ENCODE measurements at regions not wholly inside any gene's neighbourhood (a gene's known extent, or its start where the extent isn't known, plus 50 kb on each side); places are given as distances from the start of the nearest gene placed in this dataset.

DNA sequence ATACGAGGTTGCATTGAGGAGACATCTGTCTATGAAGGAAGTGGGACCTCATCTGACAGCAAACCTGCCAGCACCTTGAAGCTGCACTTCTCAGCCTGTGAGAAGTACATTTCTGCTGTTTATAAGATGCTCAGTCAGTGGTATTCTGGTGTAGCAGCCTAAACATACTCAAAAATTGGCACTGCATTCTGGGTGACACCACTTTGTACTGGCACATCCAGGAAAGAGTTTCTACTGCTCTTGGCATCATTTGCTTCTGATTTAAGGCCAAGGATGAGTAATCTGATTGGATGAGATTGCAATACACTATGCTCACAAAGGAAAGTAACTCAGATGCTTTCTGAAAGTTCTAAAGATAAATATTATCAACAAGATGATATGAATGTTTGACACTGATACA, 275.4 kb upstream of the TFAP2D start:
- Mint-ChIP-seq H3K36me3 (ENCODE audit: low read depth, unreplicated experiment) (no peaks in the 10 kb centered on the region), H3K9me3 (ENCODE audit: unreplicated experiment) (no peaks in the 10 kb centered on the region), H3K27ac (ENCODE audit: unreplicated experiment) (no peak overlapping the region), H3K4me1 (ENCODE audit: unreplicated experiment) (no peaks in the 10 kb centered on the region), H3K4me3 (ENCODE audit: unreplicated experiment) (no peak overlapping the region), H3K27me3 (ENCODE audit: unreplicated experiment) (no peaks in the 10 kb centered on the region)
- TF ChIP-seq, protein P1, sequence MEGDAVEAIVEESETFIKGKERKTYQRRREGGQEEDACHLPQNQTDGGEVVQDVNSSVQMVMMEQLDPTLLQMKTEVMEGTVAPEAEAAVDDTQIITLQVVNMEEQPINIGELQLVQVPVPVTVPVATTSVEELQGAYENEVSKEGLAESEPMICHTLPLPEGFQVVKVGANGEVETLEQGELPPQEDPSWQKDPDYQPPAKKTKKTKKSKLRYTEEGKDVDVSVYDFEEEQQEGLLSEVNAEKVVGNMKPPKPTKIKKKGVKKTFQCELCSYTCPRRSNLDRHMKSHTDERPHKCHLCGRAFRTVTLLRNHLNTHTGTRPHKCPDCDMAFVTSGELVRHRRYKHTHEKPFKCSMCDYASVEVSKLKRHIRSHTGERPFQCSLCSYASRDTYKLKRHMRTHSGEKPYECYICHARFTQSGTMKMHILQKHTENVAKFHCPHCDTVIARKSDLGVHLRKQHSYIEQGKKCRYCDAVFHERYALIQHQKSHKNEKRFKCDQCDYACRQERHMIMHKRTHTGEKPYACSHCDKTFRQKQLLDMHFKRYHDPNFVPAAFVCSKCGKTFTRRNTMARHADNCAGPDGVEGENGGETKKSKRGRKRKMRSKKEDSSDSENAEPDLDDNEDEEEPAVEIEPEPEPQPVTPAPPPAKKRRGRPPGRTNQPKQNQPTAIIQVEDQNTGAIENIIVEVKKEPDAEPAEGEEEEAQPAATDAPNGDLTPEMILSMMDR (IDR thresholded peaks at IDR 0.05; ENCODE audit: unreplicated experiment) = no peak
- DNase-seq (ENCODE audit: low spot score) = no peak

DNA sequence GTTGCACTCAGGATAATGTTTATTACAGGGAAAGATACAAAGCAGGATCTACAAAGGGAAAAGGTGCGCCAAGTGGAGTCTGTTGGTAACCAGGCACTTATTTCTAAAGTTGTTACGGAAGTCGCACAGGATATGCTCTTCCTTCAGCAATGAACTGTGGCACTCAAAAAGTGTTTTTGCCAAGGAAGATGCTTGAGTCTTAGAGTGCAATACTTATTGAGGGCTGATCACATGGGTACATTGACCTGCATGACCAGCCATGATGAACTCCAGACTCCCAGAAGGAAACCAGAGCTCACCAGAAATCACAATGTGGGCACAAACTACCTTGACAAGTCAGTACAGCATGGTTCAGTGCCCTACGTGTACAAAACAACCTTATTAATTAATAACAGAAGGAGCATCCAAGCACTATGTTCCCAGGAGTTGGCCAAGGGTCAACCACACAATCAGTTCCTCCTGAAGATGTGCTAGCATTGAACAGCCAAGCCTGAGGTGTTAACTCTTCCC, 270.7 kb upstream of the TFAP2D start:
- no peaks in the 10 kb centered on the region for H3K9me3 Mint-ChIP-seq (ENCODE audit: unreplicated experiment)
- H3K36me3 Mint-ChIP-seq (ENCODE audit: low read depth, unreplicated experiment) = no peaks in the 10 kb centered on the region
- H3K27me3 Mint-ChIP-seq (ENCODE audit: unreplicated experiment) = no peaks in the 10 kb centered on the region
- H3K27ac Mint-ChIP-seq (ENCODE audit: unreplicated experiment) = no peak overlapping the region
- no peak overlapping the region for H3K4me3 Mint-ChIP-seq (ENCODE audit: unreplicated experiment)
- H3K4me1 Mint-ChIP-seq (ENCODE audit: unreplicated experiment) = no peaks in the 10 kb centered on the region
- DNase-seq (ENCODE audit: low spot score) = no peak
- TF ChIP-seq, protein P1 (IDR thresholded peaks at IDR 0.05; ENCODE audit: unreplicated experiment) = no peak

DNA sequence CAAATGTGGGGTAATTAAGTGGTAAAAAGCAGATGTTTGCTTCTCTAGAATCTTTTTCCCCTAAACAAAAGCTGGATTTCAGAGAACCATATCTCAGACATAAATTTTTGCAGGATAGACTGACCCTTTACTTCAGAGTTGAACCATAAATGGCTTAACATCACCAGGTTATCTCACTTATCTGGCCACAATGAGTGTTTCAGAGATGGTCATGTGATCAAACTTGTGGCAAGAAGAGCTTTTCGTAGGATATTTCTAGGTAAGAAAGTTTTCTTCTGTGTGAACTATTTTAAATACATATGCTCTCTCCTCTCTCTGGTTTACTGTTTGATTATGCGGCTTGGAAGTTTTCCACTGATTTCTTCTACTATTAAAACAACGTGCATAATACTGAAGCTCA, 270.2 kb upstream of the TFAP2D start:
- no peaks in the 10 kb centered on the region for H3K9me3 Mint-ChIP-seq (ENCODE audit: unreplicated experiment)
- H3K27me3 Mint-ChIP-seq (ENCODE audit: unreplicated experiment) = no peaks in the 10 kb centered on the region
- TF ChIP-seq, protein P1 (IDR thresholded peaks at IDR 0.05; ENCODE audit: unreplicated experiment) = no peak
- no peaks in the 10 kb centered on the region for H3K36me3 Mint-ChIP-seq (ENCODE audit: low read depth, unreplicated experiment)
- no peak overlapping the region for H3K4me3 Mint-ChIP-seq (ENCODE audit: unreplicated experiment)
- no peak for DNase-seq (ENCODE audit: low spot score)
- H3K27ac Mint-ChIP-seq (ENCODE audit: unreplicated experiment) = no peak overlapping the region
- no peaks in the 10 kb centered on the region for H3K4me1 Mint-ChIP-seq (ENCODE audit: unreplicated experiment)

DNA sequence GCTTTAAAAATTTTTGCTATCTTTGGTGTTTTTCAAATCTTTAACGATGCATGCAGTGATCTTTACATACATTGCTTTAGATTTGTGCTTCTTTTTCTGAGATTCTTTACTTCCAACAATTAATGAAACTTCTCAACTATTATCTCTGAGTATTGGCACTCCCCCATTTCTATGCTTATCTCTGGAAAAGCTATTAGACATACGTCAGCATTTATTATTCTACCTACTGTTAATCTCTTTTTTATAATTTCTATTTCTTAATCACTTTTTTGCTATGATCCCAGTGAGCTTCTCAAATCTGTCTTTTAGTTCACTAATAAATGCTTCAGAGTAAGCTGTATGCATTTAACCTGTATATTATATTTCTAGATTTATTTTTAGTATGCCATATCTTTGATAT, 264.2 kb upstream of the TFAP2D start:
- H3K27me3 Mint-ChIP-seq (ENCODE audit: unreplicated experiment) = no peaks in the 10 kb centered on the region
- H3K27ac Mint-ChIP-seq (ENCODE audit: unreplicated experiment) = no peak overlapping the region
- no peaks in the 10 kb centered on the region for H3K36me3 Mint-ChIP-seq (ENCODE audit: low read depth, unreplicated experiment)
- no peaks in the 10 kb centered on the region for H3K4me1 Mint-ChIP-seq (ENCODE audit: unreplicated experiment)
- no peaks in the 10 kb centered on the region for H3K9me3 Mint-ChIP-seq (ENCODE audit: unreplicated experiment)
- no peak overlapping the region for H3K4me3 Mint-ChIP-seq (ENCODE audit: unreplicated experiment)
- DNase-seq (ENCODE audit: low spot score) = no peak
- TF ChIP-seq, protein P1 (IDR thresholded peaks at IDR 0.05; ENCODE audit: unreplicated experiment) = no peak

DNA sequence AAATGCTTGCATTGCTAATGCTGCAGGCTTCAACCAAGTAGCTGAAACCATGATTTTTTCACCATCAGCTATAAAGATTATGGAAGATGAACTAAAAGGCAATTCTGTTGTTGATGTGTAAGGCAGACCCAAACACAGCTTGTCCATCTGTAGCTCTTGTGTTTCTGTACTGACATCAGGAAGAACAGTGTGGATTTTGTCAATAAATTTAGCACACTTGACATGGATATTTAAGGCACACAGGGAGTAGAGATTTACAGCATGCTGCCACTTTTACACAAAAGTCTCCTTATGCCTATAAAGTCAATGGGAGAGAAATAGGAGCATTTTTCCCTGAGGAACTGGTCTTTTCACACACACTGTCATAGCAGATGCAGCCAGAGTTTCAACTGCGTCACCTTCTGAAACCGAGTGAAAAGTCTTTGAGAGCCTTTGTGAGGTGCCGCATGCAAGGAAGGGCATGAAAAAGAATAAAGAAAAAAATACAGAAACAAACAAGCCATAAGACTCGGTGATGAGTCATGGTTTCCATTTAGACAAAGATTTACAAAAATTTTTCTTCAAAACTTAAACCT, 261.4 kb upstream of the TFAP2D start:
- H3K36me3 Mint-ChIP-seq (ENCODE audit: low read depth, unreplicated experiment) = no peaks in the 10 kb centered on the region
- no peaks in the 10 kb centered on the region for H3K27me3 Mint-ChIP-seq (ENCODE audit: unreplicated experiment)
- H3K4me1 Mint-ChIP-seq (ENCODE audit: unreplicated experiment) = no peaks in the 10 kb centered on the region
- H3K27ac Mint-ChIP-seq (ENCODE audit: unreplicated experiment) = no peak overlapping the region
- no peak for DNase-seq (ENCODE audit: low spot score)
- TF ChIP-seq, protein P1 (IDR thresholded peaks at IDR 0.05; ENCODE audit: unreplicated experiment) = no peak
- no peaks in the 10 kb centered on the region for H3K9me3 Mint-ChIP-seq (ENCODE audit: unreplicated experiment)
- no peak overlapping the region for H3K4me3 Mint-ChIP-seq (ENCODE audit: unreplicated experiment)

Measured in endothelial cell (in vitro differentiated cells).